Mucosa of gallbladder (tissue), 1 donor: ENCODE measurements at regions not wholly inside any gene's neighbourhood (a gene's known extent, or its start where the extent isn't known, plus 50 kb on each side); places are given as distances from the start of the nearest gene placed in this dataset.

ENCODE experiments used
- DNase-seq: peaks from one replicate; pipeline ENCODE4 v3.0.0-alpha.2; 2020; ENCODE audit warnings: low spot score
- donor health status: DM: no; HTN: no; CAD: no.

DNA sequence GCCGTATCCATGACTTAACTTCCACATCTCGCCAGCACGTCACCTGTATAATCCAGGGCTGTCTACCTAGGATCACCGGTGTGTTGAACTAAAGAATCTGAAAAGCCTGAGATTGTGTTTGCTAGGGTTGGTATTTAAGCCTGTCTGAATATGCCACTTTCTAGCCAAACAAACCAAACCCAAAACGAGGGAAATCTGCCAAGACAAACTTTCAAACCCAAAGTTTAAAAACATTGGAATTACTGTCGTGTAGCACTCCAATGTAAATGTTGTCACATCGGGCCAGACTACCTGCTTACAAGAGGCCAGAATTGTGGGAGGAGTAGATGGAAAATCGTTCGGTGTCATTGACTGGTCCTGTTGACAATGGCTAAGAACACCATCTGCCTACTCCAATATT is 747.8 kb downstream of the EFNB2 start:
- no peak for DNase-seq

DNA sequence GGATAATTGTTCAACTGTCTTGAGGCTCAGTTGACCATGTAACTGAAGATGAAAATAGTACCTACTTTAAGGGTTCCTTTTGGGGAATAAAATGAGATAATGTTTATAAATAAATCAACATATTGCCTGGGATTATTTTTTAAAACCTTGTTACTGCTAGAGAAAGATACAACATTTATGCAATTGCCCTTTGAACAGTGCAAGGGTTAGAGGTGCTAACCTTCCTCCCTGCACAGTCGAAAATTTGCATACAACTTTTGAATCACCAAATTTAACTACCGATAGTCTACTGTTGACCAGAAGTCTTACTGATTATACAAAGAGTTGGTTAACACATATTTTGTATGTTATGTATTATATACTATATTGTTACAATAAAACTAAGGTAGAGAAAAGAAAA is 750.0 kb downstream of the EFNB2 start:
- no peak for DNase-seq

DNA sequence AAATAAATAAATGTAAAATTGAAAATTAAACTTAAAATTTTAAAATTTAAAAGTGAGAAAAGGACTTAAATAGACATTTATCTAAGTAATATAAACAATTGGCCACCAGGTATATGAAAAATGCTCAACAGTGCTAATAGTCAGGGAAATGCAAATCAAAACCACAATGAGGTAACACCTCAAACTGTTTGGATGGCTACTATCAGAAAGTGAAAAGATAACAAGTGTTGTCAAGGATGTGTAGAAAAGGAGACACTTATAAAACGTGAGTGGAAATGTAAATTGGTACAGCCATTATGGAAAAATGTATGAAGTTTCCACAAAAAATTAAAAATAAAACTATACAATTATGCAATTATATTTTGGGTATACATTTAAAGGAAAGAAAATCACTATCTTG is 752.2 kb downstream of the EFNB2 start:
- DNase-seq: no peak

DNA sequence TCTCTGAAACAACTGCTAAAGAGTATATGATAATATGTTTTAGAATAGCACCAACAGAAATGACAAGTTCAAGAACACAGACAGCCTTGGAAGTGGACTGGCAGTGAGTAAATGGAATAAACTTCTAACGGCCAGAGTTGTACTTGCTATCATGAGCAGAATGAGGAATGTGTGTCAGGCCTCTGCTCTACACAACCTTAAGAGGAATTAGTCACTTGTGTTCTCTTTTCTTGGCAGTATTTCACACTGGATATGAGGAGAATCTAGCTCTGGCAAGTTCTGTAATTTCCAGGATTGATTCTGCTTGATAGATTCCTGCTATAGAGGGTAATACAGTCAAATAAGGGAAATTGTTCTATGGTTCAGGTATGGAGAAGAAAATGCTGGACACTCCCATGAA is 757.3 kb downstream of the EFNB2 start:
- DNase-seq: no peak

DNA sequence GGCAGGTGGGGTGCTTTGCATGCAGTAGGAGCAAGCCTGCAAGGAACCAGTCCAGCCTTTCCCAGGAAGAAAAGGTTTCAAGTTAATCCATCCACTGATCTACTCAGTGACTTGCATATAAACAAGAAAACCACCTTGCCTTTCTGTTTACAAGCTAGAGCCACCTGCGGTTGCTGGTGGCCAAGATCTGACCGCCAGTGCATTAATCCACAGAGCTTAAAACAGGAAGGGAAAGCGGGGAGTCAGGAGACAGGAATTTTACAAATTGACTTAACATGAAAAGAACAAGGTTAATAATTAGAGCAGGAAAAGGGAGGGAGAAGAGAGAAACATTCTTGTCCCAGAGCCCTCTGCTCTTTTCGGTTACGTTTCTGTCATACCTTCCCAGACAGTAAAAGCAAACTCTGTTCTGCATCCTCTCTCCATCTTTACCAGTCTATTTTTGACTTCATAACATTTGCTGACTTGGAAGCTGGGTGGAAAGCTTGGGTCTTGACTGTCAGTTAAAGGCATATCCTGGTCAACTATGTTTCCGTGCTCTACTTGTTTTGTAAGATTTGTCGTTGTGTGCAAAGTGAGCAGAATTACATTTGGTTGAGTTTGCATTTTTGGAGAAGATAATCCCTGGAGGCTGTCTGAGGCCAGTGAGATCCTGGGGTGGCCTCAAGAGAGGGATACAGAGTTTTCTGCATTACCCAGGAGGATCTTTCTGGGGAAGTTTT is 760.6 kb downstream of the EFNB2 start:
- DNase-seq: no peak

DNA sequence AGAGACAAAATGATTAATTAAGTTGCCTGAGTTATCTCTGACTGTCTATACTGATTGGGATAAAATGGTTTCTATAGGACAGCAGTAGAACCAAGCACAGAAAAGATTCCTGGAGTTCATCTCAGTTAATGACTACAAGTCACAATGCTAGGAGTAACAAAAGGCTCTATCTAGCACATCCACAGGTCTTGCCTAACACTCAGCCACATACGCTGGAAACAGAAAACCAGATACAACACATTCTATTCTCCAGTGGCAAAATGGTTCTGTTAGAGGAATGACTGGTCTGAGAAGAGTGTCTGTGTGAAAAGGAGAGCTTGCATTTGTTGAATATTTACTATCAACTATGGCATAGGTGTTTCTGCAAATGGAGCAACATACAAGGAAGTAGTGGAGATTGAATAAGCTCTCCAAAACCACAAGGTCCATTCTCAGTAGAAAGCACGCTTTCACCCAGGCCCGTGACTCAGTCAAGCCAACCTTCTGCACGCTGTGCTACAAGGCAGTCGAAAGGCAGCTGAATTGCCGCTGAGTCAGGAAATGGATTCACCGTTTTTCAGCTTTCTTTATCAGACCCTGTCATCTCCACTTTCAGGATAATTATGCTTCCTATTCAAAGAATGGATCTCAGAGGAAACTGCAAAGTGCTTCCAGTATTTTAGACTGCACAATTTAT is 761.5 kb downstream of the EFNB2 start:
- DNase-seq: no peak

DNA sequence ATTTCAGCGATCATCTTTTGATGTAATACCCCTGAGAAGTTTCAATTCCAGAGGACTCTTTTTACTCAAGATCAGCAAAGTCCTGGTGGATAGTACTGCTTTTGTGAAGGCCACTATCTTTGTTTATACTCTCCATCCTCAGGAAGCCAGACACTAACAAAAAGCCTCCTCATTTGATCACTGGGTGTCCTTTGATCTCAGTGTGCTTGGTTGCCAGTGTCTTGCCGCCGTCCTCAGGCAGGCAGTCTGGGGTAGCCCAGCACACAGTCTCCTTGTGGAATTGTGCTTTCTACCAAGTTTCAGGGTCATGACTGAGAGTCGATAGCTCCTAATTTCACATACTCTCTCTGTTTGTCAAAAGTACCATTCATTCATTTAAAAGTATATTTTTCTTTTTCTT is 762.2 kb downstream of the EFNB2 start:
- DNase-seq: no peak

DNA sequence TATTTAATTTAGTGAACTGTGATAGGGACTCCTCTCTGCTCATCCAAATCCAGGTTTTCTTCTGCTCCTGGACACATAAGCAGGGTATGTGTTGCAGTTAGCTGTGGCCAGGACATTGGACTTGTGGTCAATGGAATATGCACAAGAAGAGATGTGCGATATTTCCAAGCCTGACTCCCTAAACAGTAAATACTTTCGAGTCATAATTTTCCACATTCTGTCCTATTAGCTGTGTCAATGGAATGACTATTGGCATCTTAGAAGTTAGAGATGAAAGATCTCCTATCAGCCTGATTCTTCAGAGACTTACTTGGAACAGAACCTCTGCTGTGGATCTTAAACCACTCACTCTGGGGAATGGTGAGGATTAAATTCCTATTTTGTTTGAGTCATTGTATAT is 771.0 kb downstream of the EFNB2 start:
- DNase-seq: no peak

DNA sequence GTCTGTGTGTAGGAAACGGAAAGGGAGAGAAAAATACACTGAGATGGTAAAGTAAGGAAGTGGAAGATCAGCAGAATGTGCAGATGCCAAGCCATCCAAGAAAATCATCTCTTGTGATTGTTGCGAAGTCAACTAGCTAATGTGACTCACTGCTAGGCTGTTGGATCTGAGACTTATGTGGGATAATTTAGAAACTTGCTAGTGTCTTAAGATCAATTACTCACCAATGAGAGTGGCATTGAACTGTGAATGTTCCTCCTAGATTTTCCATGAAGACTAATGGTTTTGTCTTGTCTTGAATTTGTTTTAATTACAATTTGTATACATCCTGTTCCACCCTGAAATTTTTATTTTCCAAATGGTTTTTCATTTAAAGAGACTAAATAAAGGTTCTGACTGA is 771.6 kb downstream of the EFNB2 start:
- no peak for DNase-seq

DNA sequence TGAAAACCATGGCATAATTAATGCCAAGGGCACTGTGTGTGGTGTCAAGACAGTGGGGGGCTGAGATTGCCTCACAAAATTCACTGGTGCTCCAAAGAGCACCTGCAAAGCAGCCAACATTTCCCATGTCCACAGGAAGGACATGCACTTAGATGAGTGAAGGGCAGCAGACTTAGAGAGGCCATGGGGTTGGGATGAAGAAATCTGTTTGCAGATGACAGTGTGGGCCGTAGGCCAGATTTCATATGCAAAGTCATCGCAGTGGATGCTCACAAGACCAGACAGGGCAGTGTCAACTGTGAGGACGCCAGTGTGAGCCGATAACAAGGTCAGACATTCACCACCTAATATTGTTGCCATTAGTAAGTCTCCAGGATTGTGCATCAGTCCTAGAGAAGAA is 773.4 kb downstream of the EFNB2 start:
- no peak for DNase-seq

DNA sequence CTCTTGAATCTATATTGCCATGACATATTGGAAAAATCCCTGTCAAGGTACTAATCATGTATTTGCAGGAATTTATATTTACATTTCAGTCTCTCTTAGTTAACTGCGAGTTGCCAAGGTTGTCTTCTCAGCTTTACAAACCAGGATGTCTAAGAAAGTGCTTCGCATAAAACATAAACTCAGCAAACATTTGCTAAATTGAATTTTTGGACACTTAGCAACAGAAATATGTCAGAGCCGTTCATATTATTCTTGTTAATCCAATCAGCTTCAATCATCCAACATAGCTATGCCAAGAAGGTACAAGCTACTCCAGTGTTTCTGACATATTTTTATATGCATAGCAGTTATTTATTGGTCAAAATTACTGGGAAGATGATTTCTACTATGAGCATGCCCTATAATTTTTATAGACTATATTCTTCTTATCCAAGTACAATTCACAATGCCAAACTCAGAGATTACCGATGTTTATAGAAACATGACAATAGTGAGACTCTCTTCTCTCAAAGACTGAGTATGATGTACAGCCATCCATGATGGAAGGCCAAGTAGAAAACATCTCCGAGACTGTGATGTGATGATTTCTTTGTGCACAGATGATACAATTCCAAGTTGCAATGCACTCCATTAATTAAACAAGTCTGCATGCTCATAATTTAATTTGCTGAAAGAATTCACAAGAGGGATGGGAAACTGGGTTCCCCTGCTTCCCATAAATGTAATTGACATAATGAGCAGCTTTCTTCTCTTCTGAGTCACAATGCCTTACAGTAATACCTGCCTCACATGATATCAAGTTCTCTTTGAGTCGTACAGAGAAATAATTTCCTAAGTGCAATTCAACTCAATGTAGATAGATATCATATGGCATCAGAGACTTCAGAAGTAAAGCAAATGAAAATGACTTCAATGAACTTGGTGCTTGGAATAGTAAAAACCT is 776.3 kb downstream of the EFNB2 start:
- DNase-seq: no peak

DNA sequence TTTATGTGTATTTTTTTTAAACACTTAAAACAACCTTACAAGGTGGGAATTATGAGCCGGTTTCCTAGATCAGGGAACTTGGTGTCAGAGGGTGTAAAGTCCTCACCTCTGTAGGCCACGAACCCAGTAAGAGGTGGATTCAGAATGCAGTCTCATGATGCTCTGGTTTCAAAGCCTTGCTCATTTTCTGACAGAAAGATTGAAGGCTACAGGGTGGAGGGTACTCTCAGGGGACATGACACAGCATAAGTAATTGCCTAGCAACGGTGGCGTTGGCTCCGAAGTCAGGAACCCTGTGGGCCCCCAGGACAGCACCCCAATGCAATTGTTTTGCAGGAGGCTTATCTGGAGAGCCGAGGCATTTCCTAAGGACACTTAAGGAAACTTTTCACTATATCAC is 794.7 kb downstream of the EFNB2 start:
- DNase-seq: no peak

DNA sequence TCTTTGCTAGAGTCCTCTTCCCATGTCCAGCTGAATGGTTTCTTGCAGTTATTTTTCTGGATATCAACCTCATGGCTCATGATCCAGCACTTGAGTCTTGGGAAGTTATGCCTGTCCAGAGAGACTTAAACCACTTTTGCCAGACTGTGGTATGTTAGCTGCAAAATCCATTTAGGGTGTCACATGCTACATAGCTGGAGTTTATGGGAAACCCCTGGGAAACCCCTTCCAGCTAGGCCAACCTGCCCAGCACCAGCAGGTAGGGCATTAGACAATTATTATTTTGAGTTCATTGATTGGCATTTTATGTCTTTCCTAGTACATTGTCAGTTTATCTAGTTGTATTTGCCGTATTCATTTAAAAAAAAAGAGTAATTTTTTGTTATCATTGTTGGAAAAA is 797.8 kb downstream of the EFNB2 start:
- no peak for DNase-seq

DNA sequence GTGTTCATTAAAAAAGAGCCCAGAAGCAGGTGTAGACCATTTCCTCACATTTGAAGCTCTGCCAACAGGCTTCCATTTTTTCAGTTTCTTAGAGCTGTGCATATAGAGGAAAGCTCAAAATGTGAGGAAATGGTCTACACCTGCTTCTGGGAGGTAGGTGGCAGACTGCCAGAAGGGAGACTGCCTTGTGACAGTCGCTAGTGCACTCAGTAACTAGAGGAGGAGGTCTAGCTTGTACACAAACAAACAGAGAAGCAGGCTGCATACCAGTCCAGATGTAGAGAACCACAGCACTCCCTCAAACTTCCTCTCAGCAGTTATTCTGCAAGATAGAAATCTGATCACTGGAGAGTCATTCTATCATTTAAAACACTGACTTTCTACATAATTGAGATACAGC is 800.2 kb downstream of the EFNB2 start:
- no peak for DNase-seq

DNA sequence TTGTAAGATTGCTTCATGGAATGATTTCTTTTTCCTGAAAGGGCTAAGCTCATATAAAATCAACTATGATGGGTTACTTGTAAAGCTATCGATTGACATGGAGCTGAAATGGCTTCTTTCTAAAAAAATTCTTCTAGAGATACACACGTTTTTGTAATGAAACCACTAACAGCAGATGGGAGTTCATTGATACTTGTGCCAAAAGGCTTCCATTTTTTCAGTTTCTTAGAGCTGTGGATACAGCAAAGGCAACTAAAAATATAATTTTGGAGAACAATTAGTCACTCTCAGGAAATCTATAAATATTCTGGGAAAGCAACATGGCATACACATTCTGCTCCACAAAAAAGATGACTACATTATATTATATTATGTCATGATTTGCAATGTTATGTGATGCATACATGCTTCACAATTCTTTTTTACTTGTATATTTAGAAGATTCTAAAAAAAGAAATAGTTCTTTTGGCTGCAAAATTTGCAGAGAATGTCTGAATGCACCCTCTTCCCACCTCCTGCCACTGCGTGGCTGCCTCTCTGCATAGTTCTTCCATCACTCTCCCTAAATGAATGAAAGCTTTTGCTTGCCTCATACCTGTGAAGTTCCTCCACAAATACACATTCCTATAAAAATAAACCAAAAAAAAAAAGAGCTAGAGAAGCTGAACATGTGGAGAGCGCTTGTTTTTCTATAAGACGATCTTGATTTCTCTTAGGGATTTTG is 802.5 kb downstream of the EFNB2 start:
- no peak for DNase-seq

DNA sequence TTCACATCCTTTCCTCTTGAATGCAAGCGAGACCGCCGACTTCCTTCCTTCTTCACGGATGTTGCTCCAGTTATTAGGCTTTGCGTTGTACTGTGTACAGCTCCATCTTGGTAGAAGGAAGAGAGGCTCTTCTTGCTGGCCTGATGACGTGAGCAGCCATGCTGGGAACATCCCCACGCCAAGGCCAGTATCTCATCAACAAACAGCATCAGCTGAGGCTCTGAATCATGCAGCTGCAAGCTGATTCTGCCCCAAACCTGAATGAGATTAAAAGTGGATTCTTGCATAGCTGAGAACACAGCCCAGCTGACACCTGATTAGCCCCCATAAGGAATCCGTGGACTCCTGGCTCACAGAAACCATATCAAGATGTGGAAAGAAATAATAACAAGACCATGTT is 809.6 kb downstream of the EFNB2 start:
- DNase-seq: no peak

DNA sequence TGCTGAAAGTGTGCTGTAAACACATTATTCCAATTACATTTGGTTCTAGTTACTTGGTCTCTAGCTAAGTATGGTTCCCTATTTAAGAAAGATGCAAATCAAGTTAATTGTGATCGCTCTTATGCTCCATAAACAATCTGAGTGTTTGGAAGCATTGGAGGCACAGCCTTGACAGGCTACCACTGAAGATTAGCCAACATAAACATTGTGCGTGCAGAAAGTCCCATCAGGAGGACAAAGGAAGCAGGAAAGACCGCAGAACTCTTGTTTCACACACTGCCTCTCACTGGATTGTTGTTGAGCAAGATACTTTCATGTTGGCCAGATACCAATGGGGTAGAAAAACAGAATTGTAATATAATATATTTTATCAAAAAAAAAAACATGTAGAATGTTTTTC is 814.4 kb downstream of the EFNB2 start:
- no peak for DNase-seq

DNA sequence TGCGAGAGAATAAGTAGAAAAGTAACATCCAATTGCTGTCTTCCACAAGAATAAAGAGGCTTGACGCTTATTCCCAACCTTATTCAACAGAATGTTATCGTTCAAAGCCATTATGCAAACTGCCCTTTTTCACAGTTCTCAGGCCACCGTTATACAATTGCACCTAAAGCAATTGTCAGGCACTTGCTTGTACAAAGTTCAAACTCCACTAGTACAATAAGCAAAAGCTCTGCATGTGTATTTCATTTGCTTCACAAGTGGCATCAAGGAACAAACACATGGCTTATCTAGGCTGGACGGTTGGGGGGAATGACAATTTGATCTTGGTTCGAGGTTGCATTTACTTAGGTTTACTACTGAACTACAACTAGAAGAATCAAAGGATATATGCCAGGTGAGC is 815.6 kb downstream of the EFNB2 start:
- DNase-seq: no peak

DNA sequence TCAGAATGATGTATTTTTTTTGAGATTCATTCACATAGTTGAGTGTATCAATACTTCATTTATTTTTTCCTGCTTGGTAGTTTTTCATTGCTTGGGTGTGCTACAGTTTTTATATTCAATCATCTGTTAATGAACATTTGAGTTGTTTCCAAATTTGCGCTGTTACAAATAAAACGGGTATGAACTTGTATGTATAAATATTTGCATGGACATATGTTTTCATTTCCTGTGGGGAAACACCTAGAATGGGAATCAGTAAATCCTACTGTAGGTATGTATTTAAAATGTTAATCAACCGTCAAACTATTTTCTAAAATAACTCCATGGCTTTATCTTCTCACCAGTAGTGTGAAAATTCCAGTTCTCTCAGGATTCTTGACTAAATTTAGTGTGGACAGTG is 826.3 kb downstream of the EFNB2 start:
- DNase-seq: no peak

DNA sequence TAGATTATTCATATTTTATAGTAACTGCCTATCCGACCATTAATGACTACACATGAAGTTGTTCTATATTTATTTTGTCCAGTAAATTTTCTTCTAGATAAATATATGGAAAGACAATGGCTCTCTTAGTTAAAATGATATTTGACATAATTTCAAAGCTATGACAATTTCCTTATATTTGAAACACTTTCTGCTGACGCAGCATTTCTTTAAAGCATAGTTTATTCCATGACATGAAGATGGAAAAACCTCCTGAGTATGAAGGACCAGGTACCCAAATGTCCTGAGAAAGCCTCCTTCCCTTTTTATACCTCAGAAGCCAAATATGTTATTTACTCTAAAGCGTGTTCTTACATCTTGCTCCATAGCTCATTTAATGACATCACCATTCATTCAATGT is 831.6 kb downstream of the EFNB2 start:
- no peak for DNase-seq

DNA sequence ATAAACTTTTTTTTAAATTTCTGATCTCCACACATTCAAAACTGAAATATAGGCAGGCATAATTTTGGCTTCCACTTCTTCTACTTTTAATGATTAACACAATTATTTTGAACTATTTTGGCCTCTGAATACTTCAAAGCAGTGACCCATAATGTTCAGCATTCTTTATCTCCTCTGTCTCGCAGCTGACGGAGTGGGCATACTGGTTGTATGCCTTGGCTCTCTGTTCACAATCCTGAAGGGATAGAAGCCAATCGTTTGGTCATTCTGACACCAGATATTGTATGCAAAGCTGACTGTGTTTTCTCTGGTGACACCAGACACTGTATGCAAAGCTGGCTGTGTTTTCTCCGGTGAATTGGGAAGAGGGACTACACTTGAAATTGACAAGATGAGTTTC is 833.0 kb downstream of the EFNB2 start:
- DNase-seq: no peak

DNA sequence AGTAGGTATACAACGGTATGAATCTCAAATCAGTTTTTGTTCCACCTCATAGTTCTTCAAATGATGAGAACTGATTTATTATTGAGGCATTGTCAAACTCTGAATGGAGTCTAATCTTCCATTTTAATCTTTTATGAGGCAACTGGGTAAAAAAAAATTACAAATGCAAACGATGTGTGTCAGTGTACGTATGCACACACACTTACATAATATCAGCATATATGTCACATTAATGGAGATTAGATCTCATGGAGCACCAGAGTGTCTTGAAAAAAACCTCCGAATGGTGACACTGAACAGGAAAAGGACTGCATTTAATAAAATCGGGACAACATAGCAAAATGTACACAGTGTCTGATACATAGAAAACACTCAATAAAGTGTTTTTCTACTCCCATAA is 842.7 kb downstream of the EFNB2 start:
- DNase-seq: no peak
